T-helper 1 cell (primary cell): ENCODE measurements at regions not wholly inside any gene's neighbourhood (a gene's known extent, or its start where the extent isn't known, plus 50 kb on each side); places are given as distances from the start of the nearest gene placed in this dataset.

Source experiments
- DNase-seq, 5 donors: peaks; one replicate each; pipeline ENCODE4 v3.0.0-alpha.2; 2012 to 2020

- no peak for DNase-seq
These were observed 83.1 kb upstream of the SEMA3A start for GRCh38 chr7:84277628-84278224.

DNA sequence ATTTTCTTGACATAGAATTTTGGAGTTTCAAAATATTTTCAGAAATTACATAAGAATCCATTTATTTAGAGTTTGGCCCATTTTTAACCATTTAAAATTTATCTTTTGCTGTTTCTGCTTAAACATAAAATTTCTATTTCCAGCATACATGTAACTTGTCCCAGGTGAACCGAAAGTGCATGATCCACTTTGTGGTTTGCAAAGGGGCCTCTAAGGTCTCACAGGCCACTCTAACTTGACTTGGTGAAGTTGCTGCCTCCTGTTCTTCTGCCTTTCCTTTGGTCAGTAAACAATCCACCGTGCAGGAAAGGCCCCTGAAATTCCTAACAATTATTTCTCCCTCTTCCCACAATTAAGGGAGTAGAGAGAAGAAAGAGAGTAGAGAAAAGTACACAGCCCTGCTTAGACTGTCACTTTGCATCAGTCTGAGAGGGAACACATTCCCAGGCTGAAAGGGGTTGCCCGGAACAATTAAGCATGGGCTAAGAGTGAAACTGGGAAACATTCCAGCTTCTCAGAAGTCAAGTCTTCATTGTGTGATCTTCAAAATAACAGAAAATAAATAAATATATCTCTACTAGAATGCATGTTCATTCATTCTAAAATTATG lies 79.5 kb upstream of the SEMA3A start:
- DNase-seq, result no peak

DNA sequence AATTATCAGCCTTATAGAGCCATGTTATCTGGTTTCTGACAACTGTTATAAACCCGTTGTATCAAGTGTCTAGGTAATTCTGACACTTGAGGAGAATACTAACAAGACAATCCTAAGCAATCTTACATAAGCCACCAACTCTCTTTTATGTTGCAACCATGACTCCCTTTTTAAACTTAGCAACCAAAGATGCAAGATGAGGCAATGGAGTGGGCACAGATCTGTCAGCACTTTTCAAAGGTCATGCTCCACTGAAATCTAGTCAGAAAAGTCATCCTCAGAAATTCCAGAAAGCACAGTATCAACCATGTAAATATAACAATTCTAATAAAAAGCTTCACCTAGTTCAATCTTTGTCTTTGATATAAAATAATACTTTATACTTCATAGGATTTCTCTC lies 77.0 kb upstream of the SEMA3A start:
- no peak for DNase-seq

GRCh38 chr7:84264396-84264795 lies 69.8 kb upstream of the SEMA3A start:
- no peak for DNase-seq

DNA sequence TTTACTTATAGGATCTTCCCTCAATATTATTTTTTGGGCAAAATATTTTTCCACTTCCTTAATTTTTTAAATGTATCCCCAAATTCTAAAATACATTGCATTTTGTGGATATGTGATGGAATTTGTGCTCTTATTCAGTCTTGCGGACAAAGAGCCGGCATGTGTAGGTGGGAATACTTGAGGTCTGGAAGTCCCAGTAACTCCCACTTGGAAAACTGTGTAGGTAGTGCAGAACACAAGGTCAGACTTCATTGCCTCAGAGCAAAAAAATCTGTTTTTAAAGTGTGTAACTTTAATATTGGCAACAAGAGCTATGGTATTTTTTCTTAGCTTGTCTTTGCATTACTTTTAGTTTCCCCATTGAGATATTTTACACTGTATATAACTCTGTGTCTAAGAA lies 68.5 kb upstream of the SEMA3A start:
- no peak for DNase-seq

GRCh38 chr7:84261509-84261908 lies 66.9 kb upstream of the SEMA3A start:
- DNase-seq, result no peak

DNA sequence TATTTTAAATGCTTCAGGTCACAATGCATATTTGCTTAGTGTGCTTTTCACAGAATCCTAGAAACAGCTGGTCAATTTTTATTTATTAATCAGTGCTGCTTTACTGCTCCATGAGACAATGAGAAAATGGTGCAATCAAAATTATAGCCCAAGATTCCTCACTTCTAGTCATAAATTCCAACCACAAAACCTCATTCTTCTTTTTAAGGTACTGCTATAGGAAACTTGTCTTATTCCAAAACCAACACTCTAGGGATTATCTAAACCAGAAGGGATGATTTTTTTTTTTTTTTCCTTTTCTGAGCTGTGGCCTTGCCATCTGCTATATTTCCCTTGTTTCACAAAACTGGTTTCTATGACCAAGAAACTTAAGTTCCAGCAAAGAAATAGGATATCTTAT lies 64.0 kb upstream of the SEMA3A start:
- no peak for DNase-seq

DNA sequence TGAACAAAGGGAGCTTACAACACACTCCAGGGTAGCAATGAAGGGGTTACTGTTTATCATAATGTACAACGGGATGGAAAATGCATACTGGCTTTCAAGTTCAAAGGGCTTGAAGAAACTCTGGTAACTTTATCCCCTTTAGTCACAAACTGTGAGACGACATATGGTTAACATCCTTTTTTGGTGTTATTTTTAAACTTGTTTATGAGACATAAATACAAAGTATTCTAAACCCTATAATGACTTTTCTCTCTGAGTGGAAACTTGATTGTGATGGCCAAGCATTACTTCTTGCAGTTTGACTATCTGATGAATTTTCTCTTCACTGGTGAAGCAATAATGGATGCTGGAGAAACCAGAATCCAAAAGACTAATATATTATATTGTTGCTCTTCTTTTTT lies 62.0 kb upstream of the SEMA3A start:
- no peak for DNase-seq

DNA sequence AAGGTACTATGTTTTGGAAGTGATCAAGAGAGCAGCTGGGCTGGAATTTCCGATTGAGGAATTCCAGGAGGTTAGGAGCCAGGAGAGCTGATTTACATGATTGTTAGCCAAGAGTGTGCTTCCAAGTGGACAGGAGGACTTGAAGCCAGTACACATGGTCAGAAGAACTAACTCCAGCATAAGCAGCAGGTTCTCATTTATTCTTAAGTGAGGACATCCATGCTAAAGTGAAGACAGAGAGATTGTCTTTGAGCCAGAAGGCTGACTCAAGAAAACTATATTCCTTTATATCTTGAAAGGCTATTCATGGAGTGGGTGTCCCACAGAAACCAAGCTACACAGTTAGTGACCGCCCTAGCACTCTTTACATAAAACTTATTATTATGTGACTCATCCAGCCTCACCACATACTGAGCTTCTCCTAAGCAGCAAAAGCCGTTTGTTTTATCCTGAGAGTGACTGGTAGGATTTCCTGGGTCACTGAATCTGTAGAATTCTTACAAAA lies 56.7 kb upstream of the SEMA3A start:
- DNase-seq, result no peak

DNA sequence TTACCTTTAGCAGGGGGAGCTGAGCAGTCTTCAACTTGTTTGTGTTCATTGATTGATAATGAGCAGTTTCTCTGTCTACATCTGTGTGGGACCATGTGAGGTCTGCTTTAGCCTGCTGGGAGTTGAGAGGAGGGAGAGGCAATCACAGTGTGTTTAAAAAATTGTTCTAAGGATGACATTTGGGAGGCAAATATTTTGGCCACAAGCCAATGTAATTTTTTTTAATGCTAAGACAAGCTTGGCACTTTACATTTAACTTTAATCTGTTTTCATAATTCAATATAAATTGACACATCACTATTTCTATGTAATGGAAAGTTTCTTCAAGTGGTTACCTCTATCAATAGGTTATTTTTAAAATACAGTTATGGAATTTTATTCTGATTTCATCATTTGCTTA lies 55.9 kb upstream of the SEMA3A start:
- no peak for DNase-seq

DNA sequence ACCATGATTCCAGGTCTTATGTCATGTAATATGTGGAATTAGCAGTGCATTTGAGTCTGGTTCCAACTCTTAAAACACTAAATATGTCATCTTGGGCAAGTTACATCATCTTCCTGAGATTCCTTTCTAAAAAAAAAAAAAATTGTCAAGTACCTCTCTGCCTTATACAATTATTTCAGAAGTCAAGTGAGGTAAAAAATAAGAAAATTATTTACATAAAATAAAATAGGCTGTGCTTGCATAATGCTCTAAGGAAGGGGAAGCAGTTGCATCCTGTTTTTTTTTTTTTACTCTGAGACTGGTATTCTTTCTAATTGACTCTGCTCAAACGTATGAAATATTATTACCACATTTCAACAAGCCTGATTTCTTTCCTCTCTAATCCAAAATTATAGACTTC lies 55.1 kb upstream of the SEMA3A start:
- DNase-seq, result no peak

DNA sequence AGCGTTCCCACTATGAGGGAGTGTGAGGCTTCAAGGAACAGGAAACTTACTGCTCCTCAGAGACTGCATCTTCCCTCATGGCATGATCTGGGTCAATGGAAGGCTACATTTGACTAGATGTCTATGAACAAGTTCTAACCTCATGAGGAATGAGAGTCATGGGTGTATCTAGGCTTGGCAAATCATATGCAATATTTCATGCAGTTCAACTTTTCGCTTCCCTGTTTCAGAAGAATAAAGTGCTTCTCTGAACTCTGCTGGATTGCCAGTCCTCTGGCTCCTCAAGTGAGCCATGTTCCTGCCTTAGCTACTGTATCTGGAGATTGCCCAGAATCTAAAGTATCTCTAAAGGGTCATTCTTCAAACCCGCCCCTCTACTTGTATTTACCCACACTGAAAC lies 54.3 kb upstream of the SEMA3A start:
- DNase-seq, result no peak

DNA sequence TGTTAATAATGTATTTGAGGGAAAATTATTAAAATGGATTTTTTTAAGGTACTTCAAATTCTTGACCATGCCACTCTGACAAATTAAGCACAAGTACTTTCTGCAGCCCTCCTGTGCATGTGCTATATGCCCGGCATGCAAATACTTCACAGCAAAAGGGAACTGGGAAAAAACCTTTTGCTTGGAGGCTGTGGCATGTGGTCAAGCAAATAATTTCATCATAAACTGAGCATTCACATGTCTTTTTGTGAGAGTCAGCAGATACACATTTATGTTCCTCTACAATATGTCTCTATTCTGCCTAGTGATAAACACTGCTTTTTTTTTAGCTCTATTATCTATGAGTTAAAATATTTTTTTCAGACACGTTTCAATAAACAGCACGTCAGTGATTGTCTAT lies 53.7 kb upstream of the SEMA3A start:
- DNase-seq, result no peak

DNA sequence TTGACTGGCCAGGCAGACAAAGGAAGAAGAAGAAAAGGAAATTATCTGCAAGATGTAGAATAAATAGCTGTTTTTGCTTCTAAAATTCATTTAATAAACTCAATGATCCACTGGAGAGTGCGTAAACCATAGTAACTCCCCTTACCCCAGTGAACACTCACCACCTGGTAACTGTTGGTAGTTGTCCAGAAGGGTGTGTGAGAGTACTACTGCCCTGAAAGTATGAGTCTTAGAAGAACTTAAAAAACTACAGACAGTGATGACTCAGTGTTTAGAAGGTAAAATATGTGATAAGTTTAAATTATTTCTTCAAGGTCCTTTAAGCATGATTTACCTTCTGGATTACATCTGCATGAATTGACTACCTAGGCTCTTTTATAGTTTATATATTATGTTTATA lies 53.0 kb upstream of the SEMA3A start:
- DNase-seq, result no peak

- DNase-seq, result no peak
These were observed 51.2 kb upstream of the SEMA3A start for GRCh38 chr7:84245835-84246234.
